ENCODE measurements at regions not wholly inside any gene's neighbourhood (a gene's known extent, or its start where the extent isn't known, plus 50 kb on each side); places are given as distances from the start of the nearest gene placed in this dataset.

- peaks cover 0 to 7% of the 10 kb centered on the region in 2 donors for H3K4me1 ChIP-seq (replicated peaks in 1 of 2)
- H3K4me3 ChIP-seq: no peak overlapping the region
- in situ Hi-C loops (cut with MboI; ENCODE audit: low pct_unique_long_range_greater_than_20kb in 2 of 9, low sequenced_read_pairs in 9 of 9, unreplicated experiment in 9 of 9): no loop called here
- ATAC-seq (replicated peaks in 6 of 8): no peak
- H3K27ac ChIP-seq: no peak overlapping the region
- 8 to 100% (median 88%) methylated on average over 1 to 2 of the region's 2 CpGs; no CpG with 5 or more reads in 2 of the 10 experiments for WGBS, 10 experiments
Measured at GRCh38 chr18:33812186-33812585, 234.2 kb downstream of the ASXL3 start.

- Histone ChIP-seq H3K27ac (no peak overlapping the region), H3K4me1 (replicated peaks in 1 of 2) (peaks cover 0 to 7% of the 10 kb centered on the region in 2 donors), H3K4me3 (no peak overlapping the region)
- ATAC-seq (replicated peaks in 6 of 8): no peak
- WGBS, 10 experiments: 0 to 95% (median 75%) methylated on average over 1 to 4 of the region's 4 CpGs
- in situ Hi-C loops (cut with MboI; ENCODE audit: low pct_unique_long_range_greater_than_20kb in 2 of 9, low sequenced_read_pairs in 9 of 9, unreplicated experiment in 9 of 9): no loop called here
Measured at GRCh38 chr18:33805592-33805991, 227.6 kb downstream of the ASXL3 start.

- H3K27ac ChIP-seq: no peak overlapping the region
- peak in 2 of 8 experiments; percentile 43 to 60 for ATAC-seq (replicated peaks in 6 of 8)
- H3K4me3 ChIP-seq: no peak overlapping the region
- 0 to 100% (median 78%) methylated on average over 2 to 3 of the region's 3 CpGs; no CpG with 5 or more reads in 1 of the 10 experiments for WGBS, 10 experiments
- in situ Hi-C loops (cut with MboI; ENCODE audit: low pct_unique_long_range_greater_than_20kb in 2 of 9, low sequenced_read_pairs in 9 of 9, unreplicated experiment in 9 of 9): no loop called here
- peaks cover 0 to 7% of the 10 kb centered on the region in 2 donors for H3K4me1 ChIP-seq (replicated peaks in 1 of 2)
Measured at GRCh38 chr18:33804258-33804657, 226.2 kb downstream of the ASXL3 start.

GRCh38 chr18:33803636-33804035 lies 225.6 kb downstream of the ASXL3 start:
- Histone ChIP-seq H3K4me1 (replicated peaks in 1 of 2) (peaks cover 0 to 7% of the 10 kb centered on the region in 2 donors), H3K27ac (no peak overlapping the region), H3K4me3 (no peak overlapping the region)
- in situ Hi-C loops (cut with MboI; ENCODE audit: low pct_unique_long_range_greater_than_20kb in 2 of 9, low sequenced_read_pairs in 9 of 9, unreplicated experiment in 9 of 9): no loop called here
- 0 to 86% (median 50%) methylated on average over 1 to 3 of the region's 3 CpGs; no CpG with 5 or more reads in 1 of the 10 experiments for WGBS, 10 experiments
- no peak for ATAC-seq (replicated peaks in 6 of 8)

- peaks cover 0 to 7% of the 10 kb centered on the region in 2 donors for H3K4me1 ChIP-seq (replicated peaks in 1 of 2)
Measured at GRCh38 chr18:33802955-33803354, 224.9 kb downstream of the ASXL3 start.

More at GRCh38 chr18:33802955-33803354, 224.9 kb downstream of the ASXL3 start:
- Histone ChIP-seq H3K27ac (no peak overlapping the region), H3K4me3 (no peak overlapping the region)
- WGBS, 10 experiments: 0 to 100% (median 83%) methylated on average over 1 to 2 of the region's 2 CpGs; no CpG with 5 or more reads in 5 of the 10 experiments
- peak in 1 of 8 experiments; percentile 52 for ATAC-seq (replicated peaks in 6 of 8)
- in situ Hi-C loops (cut with MboI; ENCODE audit: low pct_unique_long_range_greater_than_20kb in 2 of 9, low sequenced_read_pairs in 9 of 9, unreplicated experiment in 9 of 9): no loop called here
